ENCODE measurements at regions not wholly inside any gene's neighbourhood (a gene's known extent, or its start where the extent isn't known, plus 50 kb on each side); places are given as distances from the start of the nearest gene placed in this dataset.
"Not testable (repeated sequence)": the region's sequence is repeated elsewhere in the genome, so short reads cannot be mapped to it uniquely, and the experiment has no call there.

- peak in 1 of 10 donors; percentile 19 for DNase-seq
- intact Hi-C loops (cut with DNase I), result not testable (repeated sequence)
Measured at GRCh38 chr11:50818789-50819188, 786.1 kb downstream of the OR4C45 start.
